NK-92 treated with Interleukin-12 subunit alpha and Interleukin-12 subunit beta, amount 100 ng/mL, for 24 hours (cell line): ENCODE measurements at regions not wholly inside any gene's neighbourhood (a gene's known extent, or its start where the extent isn't known, plus 50 kb on each side); places are given as distances from the start of the nearest gene placed in this dataset.

Source experiments
- DNase-seq: peaks from one replicate; lab custom pipeline; 2025; lab: John Stamatoyannopoulos, UW

DNA sequence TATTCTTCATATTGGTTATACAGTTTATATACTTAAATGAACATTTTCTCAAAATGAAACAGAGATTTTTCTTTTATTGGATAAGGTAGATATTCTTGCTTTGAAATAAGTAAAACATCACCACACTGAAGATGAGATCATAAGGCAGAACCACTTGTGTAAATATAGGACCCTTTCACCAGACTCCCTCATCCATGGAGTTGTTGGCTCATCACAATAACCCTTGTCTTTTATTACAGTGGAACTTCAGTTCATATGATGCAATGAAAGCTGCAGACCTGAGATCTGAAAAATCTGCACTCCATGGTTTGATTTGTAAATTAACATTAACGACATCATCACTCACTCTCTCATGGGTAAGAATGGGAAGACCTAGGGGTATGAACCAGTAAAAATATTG, 51.9 kb upstream of the DBX2 start:
- no peak for DNase-seq

DNA sequence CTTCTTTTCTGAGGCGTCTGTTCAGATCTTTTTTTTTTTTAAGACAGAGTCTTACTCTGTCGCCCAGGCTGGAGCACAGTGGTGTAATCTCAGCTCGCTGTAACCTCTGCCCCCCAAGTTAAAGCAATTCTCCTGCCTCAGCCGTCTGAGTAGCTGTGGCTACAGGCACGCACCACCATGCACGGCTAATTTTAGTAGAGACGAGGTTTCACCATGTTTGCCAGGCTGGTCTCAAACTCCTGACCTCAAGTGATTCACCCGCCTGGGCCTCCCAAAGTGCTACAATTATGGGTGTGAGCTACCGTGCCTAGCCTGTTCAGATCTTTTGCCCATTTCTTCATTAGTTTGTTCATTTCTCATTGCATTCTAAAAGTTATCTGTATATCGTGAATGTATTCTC, 55.1 kb upstream of the DBX2 start:
- DNase-seq = no peak

DNA sequence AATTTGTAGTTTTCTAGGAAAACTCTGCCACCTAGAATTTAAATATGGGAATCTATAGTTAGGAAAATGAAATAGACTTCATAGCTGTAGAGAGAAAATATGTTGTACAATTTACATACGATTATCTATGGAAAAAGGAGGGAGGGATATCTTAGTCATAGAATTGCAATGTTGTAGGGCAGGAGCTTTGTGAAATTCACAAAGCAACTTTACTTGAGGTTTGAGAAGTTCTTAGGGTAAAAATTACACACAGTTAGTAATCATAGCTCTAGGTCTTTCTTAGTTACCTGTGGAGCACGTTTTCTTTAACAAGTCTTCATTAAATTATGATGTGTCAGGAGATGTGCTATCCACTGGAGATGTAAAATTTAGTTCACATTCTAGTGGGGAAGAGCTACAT, 61.4 kb upstream of the DBX2 start:
- no peak for DNase-seq

DNA sequence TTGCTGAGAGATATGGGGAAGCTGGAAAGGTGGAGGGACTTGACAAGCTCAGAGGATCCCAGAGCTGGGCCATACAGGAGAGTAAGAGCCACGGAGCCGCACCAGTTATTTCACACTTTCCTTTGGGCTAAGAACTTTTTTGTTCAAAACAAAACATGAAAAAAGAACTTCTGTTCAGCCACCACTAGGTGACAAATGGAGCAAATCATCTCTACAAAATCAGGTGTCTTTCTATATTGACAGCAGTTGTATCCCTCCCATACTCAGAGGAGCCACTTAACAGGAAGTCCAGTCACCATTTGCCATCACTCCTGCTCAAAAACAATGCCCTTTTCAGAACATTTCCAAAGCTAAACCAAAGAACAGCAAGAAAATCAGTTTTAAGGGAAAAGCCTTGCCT, 70.3 kb upstream of the DBX2 start:
- DNase-seq = no peak

DNA sequence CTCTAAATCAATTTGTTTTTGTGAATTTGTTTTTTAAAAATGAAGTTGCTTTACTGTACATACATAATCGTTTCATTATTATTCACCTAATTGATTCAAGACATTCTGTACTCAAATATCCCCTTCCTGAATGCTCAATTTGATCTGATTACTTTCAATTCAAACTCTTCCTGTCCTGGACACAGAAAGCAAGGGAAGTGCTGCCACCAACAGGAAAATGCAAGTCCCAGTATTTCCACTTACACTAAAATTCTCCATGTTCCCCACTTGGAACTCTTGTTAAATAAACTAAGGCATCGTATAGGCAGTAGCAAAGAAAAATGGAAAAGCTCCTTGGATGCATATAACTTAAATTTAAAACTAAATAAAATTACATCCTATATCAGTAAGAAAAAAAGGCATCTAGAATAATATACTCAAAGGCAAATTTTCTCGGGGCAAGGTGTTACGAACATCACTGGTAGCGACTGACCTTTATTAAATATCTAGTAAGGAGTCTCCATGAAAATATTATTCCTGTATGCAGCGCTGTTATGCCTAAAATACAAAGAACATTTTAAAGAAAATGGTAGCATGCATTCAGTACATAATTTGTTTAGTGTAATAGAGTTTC, 72.0 kb upstream of the DBX2 start:
- DNase-seq = no peak

DNA sequence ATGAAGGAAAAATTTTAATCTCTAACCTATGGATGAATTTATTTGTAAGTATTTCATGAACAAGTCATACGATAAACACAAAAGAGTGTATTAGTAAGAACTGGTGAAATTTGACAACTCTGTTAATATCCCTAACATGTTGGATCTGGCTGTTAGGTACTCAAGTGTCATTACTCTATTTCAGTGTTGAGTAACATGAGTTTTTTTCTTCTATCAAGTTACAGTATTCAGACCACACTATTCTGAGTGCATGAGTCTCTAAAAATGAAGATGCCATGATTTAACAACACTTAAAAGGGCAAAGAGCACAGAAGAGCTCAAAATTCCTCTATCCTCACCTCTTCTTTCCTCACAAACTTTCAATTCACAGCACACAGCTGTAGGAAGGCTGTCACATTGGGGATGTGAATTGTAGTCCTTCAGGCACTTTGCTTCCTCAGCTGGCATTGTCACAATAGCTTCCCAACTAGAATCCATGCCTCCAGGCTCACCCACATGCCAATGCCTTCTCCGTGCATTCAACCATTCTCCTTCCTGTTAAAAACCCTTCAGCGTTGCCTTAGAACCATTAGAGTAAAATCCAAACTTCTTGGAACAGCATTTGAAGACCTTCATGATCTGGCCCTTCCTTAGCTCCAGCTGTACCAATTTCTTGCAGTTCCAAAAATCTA, 73.7 kb upstream of the DBX2 start:
- DNase-seq = no peak

DNA sequence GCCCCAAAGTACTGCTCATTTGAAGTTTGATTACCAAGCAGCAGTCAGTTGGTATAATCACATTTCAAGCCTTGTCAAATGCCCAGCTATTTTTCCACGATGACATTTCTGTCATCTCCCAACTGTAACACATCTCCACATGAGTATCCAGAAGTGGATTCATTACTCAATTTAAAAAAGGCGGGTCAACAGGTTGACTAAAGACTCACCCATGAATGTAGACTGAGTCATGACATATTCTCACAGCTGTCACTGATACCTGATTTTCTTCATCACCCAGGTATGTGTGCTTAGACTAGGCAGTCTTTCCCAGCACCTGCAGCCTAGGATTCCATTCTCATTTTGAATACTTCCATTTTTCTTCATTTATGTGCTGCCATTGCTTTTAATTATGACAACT, 75.1 kb upstream of the DBX2 start:
- DNase-seq = no peak

DNA sequence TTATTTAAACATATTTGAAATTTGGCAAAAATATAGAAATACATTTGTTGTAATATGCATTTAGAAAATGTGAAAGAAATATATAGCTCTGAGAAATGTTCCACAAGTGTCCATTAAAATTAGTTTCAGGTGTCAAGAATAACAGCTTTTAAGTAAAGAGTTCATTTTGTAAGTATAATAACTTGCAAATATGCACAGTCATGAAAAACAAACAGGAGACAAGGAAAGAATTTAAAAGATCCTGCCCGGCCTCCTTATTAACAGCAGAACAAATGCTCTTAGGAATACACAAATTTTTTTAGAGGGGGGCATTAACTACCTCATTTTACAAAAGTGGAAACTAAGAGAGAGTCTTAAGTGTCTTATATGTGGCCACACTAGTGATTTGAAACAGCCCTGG, 77.7 kb upstream of the DBX2 start:
- DNase-seq = no peak

DNA sequence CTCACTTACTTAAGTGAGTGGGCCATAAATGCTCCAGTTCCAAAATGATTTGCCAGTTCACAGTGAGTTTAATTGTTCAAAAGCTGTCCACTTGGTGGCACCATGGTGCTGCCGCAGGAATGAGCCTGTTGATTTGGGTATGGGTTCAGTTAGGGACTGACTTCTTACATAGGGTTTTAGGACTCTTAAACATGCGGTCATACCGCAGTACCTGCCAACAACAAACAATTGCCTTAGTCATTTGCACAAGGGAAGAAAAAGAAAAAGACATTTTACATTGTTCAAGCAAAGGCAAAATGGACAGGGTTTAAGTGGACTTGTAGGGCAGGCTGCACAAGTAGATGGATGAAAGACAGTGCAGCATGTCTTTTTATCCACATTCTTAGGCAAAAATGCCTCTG, 80.0 kb upstream of the DBX2 start:
- peak; percentile 1 for DNase-seq

DNA sequence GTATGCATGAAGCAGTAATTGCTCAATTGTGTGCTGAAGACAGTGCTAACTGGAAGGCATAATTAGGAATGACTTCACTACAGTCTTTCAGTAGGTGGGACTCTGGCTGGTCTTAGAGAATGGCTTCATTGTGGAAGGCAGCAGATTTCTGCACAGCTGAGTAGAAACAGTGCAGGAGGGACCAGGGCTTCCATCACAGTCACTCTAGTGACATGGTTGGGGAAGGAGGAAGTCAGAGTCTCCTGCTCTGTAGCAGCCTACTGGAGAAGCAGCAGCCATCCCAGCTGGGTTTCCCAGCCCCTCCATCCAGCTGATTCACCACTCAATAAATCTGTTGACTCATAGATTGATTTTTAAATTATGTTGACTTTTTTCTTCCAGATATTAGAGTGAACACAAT, 80.6 kb upstream of the DBX2 start:
- DNase-seq = no peak

DNA sequence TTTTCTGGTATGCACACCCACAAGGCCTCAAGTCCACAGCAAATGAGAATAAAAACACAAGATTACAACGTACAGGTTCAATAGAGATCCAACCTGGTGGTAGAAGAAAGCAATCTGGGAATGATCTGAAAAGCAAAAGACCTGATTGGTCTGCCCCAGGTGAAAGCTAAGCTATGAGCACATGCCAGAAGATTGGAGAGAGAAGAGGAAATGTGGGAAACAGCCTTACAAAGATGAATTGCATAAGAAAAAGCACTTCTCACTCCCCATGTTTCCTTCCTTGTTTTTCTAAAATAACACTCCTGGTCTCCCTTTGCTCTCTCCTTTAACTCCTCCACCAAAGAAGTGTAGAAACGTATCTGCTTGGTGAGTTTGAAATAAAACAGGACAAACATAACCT, 77.3 kb upstream of the ANO6 start:
- DNase-seq = no peak

DNA sequence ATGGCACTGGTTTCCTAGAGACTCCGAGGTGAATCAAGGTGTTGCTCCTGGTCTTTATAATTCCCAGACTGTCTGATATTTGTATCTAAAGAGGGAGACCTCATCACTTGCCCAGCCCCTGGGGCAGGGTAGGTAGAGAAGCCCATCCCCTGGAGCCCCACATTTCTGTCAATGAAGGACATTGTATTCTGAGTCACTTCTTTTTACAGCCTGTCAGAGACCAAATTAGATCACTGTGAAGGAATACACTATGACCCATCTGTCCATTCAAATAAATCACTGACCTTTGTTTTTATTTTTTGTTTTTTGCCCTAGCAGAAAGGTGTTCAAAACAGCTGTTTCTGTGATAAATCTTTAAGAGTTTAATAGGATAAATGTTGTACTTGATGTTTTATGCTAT, 67.9 kb upstream of the ANO6 start:
- DNase-seq = no peak

DNA sequence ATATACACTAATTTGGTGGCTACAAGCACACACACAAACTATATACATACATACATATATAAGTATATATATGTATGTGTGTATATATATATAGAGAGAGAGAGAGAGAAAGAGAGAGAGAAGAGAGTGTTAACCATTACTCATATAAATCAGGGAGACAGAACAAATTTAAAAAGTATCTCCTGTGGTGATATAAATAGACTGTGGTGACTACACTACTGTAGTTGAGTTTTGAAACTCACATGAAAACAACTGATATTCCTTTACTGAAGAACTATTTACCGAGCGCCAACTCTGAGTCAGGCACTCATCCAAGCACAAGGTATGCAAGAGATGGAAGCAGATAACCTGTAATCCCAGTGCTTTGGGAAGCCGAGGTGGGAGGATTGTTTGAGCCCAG, 67.3 kb upstream of the ANO6 start:
- DNase-seq = no peak

DNA sequence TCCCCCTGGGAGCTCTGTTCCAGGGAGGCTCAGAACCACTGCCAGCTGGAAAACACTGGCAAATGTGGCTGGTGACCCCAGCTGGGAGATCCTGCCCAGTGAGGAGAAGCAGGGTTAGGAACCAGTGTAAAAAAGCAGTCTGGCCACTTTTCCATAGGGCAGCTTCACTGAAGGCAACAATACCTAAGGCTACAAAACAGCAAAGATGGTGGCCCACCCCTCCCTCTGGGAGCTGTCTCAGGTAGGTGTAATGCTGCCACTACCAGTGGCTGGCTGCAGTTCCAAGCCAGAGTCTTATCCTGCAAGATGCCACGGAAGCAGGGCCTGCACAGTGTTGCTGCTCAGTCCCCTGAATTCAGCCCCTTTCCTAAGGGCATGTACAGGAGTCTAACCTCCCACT, 50.6 kb upstream of the ANO6 start:
- DNase-seq = no peak

DNA sequence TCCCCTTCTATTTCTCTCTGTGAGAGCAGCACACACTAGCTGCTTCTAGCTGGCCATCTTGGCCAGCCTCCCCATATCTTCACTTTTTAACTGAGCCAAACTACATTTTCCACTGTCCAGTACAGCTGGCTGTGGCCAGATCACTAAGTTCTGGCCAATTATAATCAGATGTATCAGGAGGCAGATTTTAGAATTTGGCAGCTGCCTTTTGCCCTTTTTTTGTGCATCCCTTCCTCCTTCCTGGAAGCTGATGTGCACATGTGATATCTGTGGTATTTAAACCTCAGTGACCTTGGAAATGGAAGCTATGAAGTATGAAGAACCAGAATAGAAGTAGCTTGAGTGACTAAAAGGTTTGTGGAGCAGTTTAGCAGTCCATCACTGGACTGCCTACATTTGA, 49.8 kb upstream of the ANO6 start:
- DNase-seq = no peak
